ENCODE measurements at regions not wholly inside any gene's neighbourhood (a gene's known extent, or its start where the extent isn't known, plus 50 kb on each side); places are given as distances from the start of the nearest gene placed in this dataset.

DNA sequence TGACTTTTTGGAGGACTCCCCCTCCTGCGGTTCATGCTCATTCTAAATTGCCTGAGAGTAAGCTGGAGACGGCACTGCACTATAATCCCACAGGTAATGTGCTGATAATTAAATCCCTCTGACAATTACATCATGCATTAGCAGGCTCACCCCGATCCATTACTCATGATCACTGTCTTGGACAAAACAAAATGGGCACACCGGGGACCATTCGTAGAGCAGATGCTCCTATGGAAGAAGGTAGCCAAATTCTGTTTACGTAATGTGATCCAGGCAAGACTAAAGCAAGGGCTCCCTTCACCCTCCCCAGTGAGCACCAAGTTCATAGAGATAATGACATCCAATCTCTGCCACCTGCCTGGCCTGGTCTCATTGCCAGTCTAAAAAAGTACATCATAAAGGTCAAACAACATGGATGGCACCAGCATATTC, 657.1 kb upstream of the SOX11 start:
- no peak for DNase-seq

DNA sequence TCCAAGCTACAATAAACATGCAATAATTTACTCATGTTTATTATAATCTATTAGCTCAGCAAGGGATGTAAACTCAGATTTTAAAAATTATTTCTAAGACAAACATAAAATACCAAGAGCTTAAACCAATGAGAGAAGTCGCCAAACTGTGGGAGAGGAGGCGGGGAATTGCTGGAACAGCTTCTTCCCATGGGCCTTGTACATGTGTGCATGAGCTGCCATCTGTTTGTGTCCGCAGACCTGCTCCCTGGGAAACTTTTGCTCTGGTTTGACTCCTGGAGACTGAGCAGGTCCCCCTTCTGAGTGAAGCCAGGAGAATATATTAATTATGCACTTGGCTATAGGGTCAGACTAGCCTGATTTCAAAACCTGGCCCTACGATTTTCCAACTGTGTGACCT, 655.9 kb upstream of the SOX11 start:
- DNase-seq, result no peak

DNA sequence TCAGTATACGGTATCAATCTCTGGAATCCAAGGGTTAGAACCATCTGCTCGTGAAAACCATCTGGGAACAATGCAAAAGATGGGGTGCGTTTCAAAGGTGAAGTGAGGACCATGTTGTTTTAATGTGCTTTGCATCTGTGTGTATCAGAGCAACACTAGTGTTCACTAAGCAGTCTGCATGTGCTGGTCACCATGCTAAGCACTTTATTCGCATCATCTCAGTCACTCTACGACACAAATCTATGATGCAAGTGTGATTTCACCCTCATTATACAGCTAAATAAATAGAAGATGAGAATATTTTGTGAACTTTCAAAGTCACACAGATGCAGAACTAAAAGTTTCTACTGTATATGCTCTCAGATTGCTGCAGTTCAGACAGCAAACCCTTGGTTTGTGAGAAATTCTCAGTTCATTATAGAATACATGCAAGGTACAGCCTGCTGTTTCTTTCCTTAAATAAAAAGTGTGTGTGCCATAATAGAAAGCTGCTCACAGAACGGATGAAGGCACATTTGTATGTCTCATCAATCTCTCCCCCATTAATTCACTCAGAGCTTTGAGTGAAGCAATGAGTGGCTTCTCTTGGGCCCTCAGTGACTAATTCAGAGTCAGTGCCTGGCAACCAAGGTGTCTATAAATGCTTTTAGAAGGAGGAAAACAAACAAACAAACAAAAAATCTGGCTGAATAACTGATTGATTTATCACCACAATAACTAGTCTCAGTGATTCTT, 652.8 kb upstream of the SOX11 start:
- no peak for DNase-seq

DNA sequence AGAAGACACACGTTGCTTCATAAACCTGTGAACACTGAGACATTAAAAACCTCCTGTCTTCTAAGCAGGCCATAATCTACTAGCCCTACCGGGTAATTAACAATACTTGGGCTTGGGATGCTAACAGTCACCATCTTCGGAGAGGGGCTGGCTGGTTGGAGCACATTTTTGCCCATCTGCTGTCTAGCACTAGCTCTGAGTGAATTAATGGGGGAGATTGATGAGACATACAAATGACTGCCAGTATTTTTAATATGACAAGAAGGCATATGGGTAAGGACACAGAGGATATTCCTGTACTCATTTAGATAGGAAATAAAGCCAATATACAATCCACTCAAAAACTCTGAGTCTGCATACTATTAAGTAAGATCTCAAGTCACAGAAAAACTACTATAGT, 651.6 kb upstream of the SOX11 start:
- no peak for DNase-seq

DNA sequence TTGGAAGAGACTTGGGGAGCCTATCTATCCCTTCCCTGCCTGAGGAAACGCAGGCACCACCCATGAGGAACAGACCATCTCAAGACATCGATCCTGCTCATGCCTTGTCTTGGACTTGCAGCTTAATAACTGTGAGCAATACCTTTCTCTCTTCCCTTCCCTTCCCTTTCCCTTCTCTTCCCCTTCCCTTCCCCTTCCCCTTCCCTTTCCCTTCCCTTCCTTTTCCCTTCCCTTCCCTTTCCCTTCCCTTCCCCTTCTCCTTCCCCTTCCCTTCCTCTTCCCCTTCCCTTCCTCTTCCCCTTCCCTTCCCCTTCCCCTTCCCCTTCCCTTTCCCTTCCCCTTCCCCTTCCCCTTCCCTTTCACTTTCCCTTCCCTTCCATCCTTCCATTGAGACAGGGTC, 650.7 kb upstream of the SOX11 start:
- DNase-seq, result no peak

DNA sequence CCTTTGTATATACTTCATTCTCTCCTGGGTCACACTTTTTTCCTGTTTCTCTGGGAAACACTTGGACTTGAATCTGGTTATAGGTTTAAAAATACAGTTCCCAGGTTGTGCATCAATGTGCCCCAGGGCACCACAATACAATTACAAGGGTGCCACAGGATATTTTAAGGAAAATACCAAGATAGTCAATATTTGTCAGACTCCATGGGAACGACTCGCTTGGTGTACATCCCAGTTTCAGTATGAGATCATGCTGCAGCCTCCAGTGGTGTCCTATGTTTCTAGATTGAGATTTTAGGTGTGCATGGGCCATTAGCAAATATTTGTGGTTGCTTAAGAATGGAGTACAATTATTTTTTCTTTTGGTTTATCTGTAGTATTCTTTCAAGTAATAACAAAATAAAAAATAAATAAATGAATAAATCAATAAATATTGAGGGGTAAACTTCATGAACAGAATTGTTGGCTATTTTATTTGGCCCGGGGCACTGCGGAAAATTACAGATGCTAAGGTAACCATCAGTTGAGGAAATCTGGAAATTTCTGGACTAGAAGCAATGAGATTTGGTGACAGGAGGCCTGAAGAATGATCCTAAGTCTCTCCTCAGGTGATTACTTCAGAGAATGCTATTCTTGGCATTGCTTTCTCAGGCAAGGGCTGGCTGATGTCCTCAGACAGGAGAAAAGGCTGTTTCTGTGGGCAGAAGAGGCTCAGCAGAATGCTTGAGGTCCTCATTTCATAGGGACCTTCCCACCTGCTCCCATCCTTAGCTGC, 649.3 kb upstream of the SOX11 start:
- DNase-seq, result no peak

DNA sequence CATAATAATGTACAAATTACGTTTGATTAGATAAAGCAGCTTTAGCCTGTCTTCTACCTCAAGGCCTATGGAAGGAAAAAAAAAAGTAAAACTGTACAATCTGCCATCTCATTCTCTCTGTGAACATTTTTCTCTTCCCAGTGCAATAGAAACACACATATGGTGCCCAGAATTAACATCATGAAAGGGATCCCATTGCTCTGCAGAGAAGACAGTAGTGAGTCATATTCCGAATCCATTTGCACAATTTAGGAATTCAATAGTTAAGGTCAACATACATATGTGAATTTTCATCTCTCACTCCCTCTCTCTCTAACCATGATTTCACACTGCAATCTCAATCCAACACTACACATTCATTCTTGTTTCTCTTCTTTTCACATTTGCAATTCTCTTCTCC, 640.9 kb upstream of the SOX11 start:
- DNase-seq, result no peak

DNA sequence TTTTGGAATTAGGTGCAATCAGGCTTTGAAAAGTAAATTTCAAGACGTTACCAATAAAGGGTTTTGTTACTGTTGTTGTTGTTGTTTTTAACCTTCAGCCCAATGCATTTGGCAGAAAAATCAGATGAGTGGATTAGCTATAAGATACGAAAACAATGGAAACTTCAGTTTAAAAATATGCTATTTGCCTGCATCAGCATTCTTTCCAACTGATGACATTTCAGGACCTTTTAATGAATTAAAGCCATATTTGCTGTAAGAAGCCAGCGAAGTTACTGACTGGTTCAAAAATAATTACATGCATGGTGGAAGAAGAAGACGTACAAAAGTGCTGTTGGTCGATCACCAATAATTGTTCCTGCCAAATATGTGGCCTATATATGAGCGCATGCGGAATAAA, 639.3 kb upstream of the SOX11 start:
- DNase-seq, result no peak

DNA sequence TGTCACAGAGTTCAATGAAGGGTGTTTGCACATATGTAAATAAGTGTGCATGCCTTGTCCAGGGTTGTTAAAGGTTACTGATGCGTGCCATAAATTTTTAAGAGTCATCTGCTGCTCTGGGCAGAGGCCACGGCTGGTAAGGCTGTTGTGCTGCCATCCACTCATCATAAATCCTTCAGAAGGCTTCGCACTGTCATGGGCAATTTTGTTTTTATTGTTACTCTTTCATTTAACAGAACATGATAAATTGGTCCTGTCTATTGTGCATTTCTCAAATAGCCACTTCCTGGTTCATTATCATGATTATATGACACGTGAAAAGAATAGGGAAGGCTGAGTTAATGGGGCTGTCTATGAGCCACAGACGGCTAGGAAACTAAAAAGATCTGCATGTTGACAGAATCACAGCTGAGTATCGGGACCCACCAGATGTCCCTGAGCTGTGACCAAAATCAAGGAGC, 634.3 kb upstream of the SOX11 start:
- DNase-seq, result peak; percentile 82

DNA sequence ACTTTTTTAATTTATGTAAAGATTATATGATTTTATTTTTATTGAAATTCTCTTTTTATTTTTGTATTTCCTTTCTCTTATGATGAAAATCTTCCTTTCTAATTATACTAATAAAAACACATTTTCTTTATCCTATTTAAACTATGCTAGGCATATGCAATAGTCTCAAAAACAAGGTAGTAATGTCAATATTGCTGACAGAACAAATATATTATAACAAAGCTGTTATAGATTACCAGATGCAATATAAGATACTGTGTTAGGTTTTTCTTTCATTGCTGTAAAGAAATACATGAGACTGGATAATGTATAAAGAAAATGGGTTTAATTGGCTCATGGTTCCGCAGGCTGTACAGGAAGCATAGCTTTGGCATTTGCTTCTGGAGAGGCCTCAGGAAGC, 631.2 kb upstream of the SOX11 start:
- no peak for DNase-seq

DNA sequence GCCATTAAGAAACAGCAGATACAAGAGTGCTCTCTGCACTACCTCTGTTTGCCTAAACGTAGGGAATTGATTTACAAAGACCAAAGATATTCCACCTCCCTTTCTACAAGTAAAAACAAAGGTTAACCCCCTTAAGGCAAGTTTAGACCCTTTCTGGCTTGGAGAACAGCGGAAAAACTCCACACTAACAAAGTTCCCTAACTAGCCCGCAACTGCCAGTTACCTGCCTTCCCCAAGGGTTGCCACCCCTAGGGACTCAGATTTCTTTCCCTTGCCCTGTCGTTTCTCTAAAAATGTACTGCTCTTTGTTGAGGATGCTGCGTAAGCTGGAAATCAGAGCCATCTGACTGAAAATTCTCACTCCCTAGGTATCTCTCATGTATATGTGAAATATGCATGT, 627.5 kb upstream of the SOX11 start:
- DNase-seq, result no peak

DNA sequence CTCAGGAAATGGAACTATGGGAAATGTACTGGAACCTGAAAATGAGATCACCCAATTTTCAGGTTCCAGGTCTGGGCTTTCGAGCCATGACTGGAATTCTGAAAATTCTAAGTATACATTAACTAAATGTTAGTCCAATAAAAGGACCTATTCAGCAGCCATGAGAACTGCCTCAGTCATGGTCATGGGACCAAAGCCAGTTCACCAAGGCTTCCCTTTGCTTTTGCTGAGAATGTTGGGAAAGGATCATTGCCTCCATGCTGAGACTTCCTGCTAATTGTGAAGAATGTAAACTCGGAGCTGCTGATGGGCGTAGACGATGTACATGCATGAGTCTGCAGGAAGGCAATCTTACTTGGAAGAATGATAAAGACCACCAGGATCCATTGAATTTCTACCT, 624.4 kb upstream of the SOX11 start:
- DNase-seq, result no peak

DNA sequence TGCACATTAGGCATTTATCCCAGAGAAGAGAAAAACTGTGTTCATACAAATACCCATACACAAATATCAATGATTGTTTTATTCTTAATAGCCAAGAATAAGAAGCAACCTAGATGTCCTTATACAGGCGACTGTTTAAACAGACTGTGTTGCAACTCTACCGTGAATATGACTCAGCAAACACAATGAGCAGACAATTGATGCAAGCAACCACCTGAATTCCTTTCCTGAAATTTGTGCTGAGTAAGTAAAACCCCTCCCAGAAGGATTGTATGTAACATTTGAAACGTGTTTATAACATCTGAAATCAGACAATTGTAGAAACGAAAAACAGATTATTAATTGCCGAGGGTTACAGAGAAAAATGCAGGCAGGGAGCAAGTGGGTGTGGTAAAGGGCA, 621.9 kb upstream of the SOX11 start:
- no peak for DNase-seq

DNA sequence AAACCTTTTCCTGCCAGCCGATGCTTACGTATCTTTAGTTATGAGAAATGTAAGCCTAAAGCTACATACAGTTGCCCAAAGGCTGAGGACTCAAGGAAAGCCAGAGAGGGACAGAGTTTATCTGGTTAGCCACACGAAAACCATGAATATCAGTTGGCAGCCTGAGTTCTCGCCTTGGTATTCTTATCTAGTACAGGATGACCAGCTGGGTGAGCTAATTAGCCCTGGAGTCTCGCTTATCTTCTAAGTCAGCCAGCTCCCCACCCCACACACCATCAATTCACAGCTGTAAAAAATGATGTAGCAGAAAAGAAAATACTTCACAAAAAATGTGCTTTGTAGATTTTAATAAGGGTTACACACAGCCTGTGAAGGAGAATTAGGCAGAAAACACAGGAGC, 617.5 kb upstream of the SOX11 start:
- no peak for DNase-seq

DNA sequence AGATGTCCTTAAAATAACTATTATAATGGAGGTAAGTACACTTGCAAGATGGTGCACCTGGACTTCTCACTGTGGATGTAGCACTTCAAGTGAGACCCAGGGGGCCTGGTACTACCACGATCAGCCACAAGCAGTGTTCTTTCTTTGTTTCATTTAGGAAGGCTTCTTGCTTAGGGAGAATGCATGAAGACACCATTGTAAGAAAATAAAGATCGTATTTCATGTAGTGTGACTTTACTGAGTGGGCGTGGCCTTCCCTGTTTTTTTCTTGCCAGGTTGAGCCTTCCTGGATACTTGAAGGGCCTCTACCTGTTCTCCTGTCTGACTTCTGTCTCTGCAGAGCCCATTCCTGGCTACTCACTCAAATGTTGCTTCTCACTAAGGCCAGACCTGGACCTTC, 615.6 kb upstream of the SOX11 start:
- DNase-seq, result no peak

DNA sequence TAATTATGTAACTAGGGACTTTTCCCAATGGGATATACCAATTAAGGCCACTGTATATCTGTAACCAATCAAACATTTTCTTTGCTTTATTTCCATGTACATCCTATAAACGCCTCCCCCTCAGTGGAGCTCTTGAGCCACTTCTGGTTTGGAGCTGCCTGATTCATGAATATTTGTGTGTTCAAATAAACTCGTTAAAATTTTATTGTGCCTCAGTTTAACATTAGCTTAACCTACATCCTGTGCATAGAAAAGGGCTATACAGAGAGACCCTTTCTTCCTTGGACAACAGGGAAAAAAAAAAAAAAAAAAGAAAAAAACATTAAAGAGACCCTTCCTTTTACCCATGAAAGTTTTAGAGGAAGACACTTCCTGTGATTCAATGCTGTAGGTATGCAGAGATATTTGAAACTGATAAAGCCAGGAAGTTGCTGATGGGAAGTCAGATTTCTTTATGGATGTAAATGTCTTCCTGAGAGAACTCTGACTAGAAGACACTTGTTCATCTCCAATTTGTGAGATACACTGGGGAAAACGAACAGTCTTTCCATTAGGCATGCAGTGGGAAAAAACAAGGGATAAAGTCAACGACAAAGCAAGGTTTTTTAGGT, 614.6 kb upstream of the SOX11 start:
- DNase-seq, result no peak

DNA sequence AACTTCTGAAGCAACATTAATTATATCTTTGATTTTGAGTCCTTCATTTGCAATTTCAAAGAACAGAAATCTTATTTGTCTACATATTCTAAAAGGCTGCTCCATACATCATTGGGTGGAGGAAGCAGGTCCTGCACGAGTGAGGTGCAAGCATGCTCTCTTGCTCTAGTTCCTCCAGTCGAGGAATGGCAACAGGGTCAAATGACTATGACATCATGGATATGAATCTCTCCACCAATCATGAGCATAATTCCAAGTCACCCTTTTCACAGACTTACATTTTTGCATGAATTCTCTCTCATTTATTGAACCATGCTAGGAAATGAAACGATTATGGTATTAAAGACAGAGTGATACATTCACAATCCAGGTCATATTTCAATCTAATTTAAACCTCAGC, 608.8 kb upstream of the SOX11 start:
- DNase-seq, result no peak

DNA sequence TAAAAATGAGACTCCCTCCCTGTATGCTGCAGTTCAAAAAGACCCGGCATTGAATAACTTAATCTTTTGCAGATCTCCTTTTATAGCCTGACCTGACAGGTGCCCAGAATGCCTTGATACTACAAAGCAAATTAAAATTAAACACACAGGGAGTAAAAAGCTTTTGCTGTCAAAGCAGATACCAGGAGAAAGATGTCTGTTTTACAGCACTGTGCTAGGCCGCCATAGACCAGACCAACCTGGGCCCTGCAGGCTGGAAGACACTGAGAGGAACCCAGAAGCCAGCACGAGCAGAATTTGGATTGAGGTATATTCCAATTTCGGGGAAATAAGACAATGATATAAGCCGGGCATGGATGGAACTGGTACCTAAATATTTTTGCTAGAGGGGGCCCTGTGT, 602.8 kb upstream of the SOX11 start:
- no peak for DNase-seq

DNA sequence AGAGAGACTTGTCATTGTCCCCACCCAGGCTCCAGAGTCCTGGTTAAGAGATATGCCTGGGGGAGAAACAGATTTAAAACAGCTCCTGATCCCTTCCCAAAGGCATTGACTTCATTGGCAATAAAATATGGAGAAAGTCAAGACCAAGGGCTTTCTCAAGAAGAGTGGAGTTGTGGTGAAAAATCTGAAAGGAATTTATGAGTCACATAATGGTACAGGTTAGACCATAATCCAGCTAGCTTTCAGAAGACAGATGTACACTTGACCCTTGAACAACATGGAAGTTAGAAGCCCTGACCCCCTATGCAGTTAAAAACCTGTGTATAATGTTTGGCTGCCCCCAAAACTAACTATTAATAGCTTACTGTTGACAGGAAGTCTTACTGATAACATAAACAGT, 599.1 kb upstream of the SOX11 start:
- no peak for DNase-seq

DNA sequence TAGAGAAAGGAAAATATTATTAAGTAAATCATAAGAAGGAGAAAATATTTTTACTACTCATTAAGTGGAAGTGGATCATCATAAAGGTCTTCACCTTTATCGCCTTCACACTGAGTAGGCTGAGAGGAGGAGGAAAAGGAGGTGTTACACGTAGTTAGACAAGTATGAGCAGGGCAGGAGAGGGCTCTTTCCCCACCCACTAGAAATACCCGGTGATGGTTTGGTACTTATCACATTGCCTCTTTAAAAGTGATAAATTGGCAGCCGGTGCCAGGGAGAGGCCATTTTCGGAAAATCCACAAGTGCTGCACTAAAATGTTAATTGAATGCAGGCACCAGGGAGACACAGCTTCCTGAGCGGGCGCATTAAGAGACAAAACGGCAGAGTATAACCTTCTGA, 598.7 kb upstream of the SOX11 start:
- no peak for DNase-seq

DNA sequence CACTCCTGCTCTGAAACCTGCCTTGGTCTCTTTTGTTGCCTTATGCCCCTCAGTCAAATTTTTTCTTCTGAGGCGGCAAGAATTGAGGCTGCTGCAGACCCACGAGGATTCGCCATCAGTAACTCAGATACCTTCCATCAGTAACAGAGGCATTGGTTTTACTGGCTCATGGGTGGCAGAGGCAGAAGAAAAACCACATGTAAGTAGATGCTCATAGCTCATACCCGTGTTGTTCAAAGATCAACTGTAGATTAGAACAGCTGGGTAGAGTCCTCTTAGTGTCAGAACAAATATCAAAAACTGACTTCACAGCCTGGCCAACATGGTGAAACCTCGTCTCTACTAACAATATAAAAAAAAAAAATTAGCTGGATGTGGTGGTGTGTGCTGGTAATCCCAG, 598.0 kb upstream of the SOX11 start:
- DNase-seq, result no peak

DNA sequence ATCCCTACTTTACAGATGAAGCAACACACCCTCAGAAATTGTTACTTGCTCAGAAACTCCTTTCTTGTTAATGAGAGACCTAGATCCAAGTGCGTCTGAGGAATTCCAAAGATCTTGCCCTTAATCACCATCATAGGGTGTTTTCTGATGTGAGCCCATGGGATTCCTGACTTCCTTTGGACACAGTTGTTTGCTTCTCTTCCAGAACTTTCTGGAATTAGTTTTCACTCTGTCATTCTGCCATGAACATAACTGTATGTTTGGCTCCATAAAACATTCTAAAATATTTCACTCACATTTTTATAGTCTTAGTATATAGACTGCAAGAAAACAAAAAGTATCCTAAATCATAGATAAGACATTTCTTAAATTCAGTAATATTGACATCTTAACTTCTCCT, 593.9 kb upstream of the SOX11 start:
- DNase-seq, result no peak

DNA sequence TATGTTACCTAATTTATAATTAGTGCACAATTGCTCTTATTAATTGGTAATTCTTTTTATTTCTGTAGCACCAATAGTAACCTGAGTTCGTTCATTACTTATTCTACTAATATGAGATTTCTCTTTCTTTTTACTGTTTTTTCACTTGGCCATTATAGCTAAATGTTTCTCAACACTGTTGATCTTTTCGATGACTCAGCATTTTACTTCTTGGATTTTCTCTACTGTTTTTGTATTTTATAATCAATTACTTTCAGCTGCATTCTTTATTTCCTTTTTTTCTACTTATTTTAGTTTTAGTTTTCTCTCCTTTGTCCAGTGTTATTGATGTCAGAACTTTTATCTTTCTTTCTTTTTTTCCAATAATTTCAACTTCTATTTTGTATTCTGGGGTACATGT, 589.4 kb upstream of the SOX11 start:
- DNase-seq, result no peak

DNA sequence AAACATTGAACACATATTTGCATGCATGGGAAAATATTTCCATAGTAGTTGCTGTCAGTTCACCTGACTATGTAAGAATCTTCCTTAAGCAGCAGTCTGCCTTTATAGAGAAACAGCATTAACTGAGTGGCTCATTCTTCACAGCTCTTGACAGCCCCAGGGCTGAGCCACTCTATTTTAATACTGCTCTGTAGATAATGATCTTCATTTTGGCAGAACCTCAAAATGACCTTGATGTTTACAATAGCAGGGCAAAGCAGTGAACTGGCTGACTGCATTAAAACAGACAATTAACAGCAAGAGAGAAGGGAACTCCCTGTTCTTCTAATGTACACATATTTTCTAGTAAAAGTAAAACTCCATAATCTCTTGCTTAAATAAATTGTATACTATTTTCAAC, 580.6 kb upstream of the SOX11 start:
- DNase-seq, result peak; percentile 68
